K562 (cell line): ENCODE measurements at regions not wholly inside any gene's neighbourhood (a gene's known extent, or its start where the extent isn't known, plus 50 kb on each side); places are given as distances from the start of the nearest gene placed in this dataset.

Experiments
- ATAC-seq: fragments of 200-7000 bp; cut with Tn5 transposase; 3 replicates; pipeline ENCODE4 v1.9.1; 2020; ENCODE audit warnings: moderate library complexity
- BruUV-seq: library from RNA; stranded (reverse); fragments of 400-500 nt; replicated peaks from 2 replicates; lab custom pipeline; 2021; lab: Mats Ljungman, UMichigan
- CTCF ChIA-PET: fragments of 300-600 bp; formaldehyde crosslinking; extraction: SDS; loops from one replicate; lab custom pipeline; 2021; ENCODE audit warnings: low intra/inter-chr PET ratio; lab: Yijun Ruan, JAX
- POLR2A ChIA-PET: fragments of 300-600, 350-650 bp; sonication (Branson Sonifier 250); formaldehyde crosslinking; extraction: SDS; loops from one replicate; lab custom pipeline; 2021; ENCODE audit warnings: antibody characterized with exemption, inconsistent platforms; lab: Yijun Ruan, JAX
- DNase-seq, 4 experiments: peaks; one replicate each; pipeline versions ENCODE4 v3.0.0 to v3.0.0-alpha.2; 2011 to 2018; ENCODE audit warnings: low spot score in 3 of 4, mixed read lengths in 3 of 4; ENCODE audit errors: extremely low read depth in 1 of 4
- FAIRE-seq: peaks from 2 replicates; lab custom pipeline; 2011; peaks lifted over from hg19 to GRCh38; lab: Jason Lieb, UNC
- H2AFZ ChIP-seq: 2 replicates; pipeline ENCODE4 v1.6.0; 2011; ENCODE audit warnings: low read depth, low read length, control low read depth, inconsistent platforms
- H3K27ac ChIP-seq: fragments of 200-600 bp; 3 replicates; pipeline ENCODE4 v1.8.0; 2011; ENCODE audit warnings: low read depth, mild to moderate bottlenecking, control low read depth, inconsistent platforms, low read length, moderate library complexity, mixed read lengths; ENCODE audit errors: extremely low read depth
- H3K27me3 ChIP-seq, 2 experiments: fragments of 300-600 bp in 1 of 2; 2 replicates in 1 of 2; 3 replicates in 1 of 2; pipeline versions ENCODE4 v1.6.0 to v1.8.0; 2011; ENCODE audit warnings: inconsistent platforms in 2 of 2, low read length in 2 of 2, mild to moderate bottlenecking in 1 of 2, mixed read lengths in 1 of 2, moderate library complexity in 1 of 2; ENCODE audit not compliant: control insufficient read depth in 2 of 2, insufficient read depth in 2 of 2
- H3K36me3 ChIP-seq: fragments of 300-600 bp; 3 replicates; pipeline ENCODE4 v1.8.0; 2011; ENCODE audit warnings: mild to moderate bottlenecking, low read length, inconsistent platforms; ENCODE audit not compliant: control insufficient read depth, insufficient read depth
- H3K4me1 ChIP-seq, 2 experiments: fragments of 200-600 bp in 1 of 2; replicated peaks in 1 of 2; 2 replicates in 1 of 2; 3 replicates in 1 of 2; pipeline versions ENCODE4 v1.5.1 to v1.8.0; 2011; ENCODE audit warnings: inconsistent platforms in 2 of 2, low read length in 2 of 2, mild to moderate bottlenecking in 1 of 2, mixed read lengths in 1 of 2, moderate library complexity in 1 of 2; ENCODE audit not compliant: control insufficient read depth in 2 of 2, insufficient read depth in 2 of 2
- H3K4me2 ChIP-seq: 2 replicates; pipeline ENCODE4 v1.6.1; 2011; ENCODE audit warnings: low read length, control low read depth, inconsistent platforms, mixed read lengths; ENCODE audit not compliant: insufficient read depth
- H3K4me3 ChIP-seq: fragments of 200-600 bp; sonication (generic), shearing (Covaris generic); 2 replicates; pipeline ENCODE4 v1.5.1; 2016; ENCODE audit warnings: control low read depth, inconsistent platforms
- H3K79me2 ChIP-seq: fragments of 200-600 bp; 3 replicates; pipeline ENCODE4 v1.8.0; 2011; ENCODE audit warnings: low read length, inconsistent platforms; ENCODE audit not compliant: control insufficient read depth, insufficient read depth
- H3K9ac ChIP-seq, 2 experiments: 2 replicates each; pipeline versions ENCODE4 v1.6.0 to v1.6.1; 2011; ENCODE audit warnings: low read depth in 2 of 2, low read length in 2 of 2, control low read depth in 1 of 2, inconsistent platforms in 1 of 2, mild to moderate bottlenecking in 1 of 2, mixed read lengths in 1 of 2; ENCODE audit not compliant: insufficient read depth in 1 of 2
- H3K9me1 ChIP-seq: one replicate; pipeline ENCODE4 v1.6.0; 2011; ENCODE audit warnings: inconsistent platforms, mild to moderate bottlenecking, low read length, moderate library complexity; ENCODE audit not compliant: control insufficient read depth, insufficient read depth
- H3K9me3 ChIP-seq: replicated peaks from 2 replicates; pipeline ENCODE4 v1.5.1; 2011; ENCODE audit warnings: low read depth, low read length, inconsistent platforms; ENCODE audit not compliant: control insufficient read depth, insufficient read depth
- H4K20me1 ChIP-seq: replicated peaks from 2 replicates; pipeline ENCODE4 v1.6.1; 2011; ENCODE audit warnings: low read length, inconsistent platforms, mixed read lengths; ENCODE audit not compliant: control insufficient read depth, insufficient read depth
- C11orf30 ChIP-seq: fragments of 450-650 bp; IDR thresholded peaks from 2 replicates; pipeline ENCODE4 v1.6.1; 2016; ENCODE audit warnings: low read depth, mild to moderate bottlenecking
- MAFF ChIP-seq: IDR thresholded peaks from 2 replicates; pipeline ENCODE4 v1.6.1; 2012; ENCODE audit warnings: low read length, improper control_type of control experiment
- MAFG ChIP-seq: fragments of 450-650 bp; conservative IDR thresholded peaks from 2 replicates; pipeline ENCODE4 v1.6.1; 2016; ENCODE audit warnings: missing genetic modification characterization, missing compliant biosample characterization
- MAFK ChIP-seq: IDR thresholded peaks from 2 replicates; pipeline ENCODE4 v1.6.1; 2011; ENCODE audit warnings: low read length, improper control_type of control experiment
- NEUROD1 ChIP-seq: fragments of 150-350 bp; IDR thresholded peaks from 2 replicates; pipeline ENCODE4 v1.6.1; 2014; ENCODE audit warnings: borderline replicate concordance, low read length, low read depth; ENCODE audit not compliant: partially characterized antibody
- NR2C1 ChIP-seq, 2 experiments: fragments of 450-650 bp; IDR thresholded peaks; 2 replicates each; pipeline ENCODE4 v1.6.1; 2017; ENCODE audit warnings: mild to moderate bottlenecking in 2 of 2, antibody characterized with exemption in 1 of 2, inconsistent platforms in 1 of 2, missing compliant biosample characterization in 1 of 2, missing genetic modification characterization in 1 of 2
- ZNF316 ChIP-seq: fragments of 450-650 bp; IDR thresholded peaks from 2 replicates; pipeline ENCODE4 v1.6.1; 2016
- ZNF511 ChIP-seq: sonication (generic); formaldehyde crosslinking; IDR thresholded peaks from 2 replicates; pipeline ENCODE4 v1.8.0; 2022; ENCODE audit warnings: mild to moderate bottlenecking, missing genetic modification reagents
- WGBS: fragments of 100-300 bp; shearing (Covaris generic); methylation state at CpG from one replicate; pipeline ENCODE4 v1.1.6; 2016; ENCODE audit warnings: low coverage, mixed read lengths; ENCODE audit not compliant: insufficient coverage; ENCODE audit errors: missing lambda C conversion rate; 5-methylcytosine and 5-hydroxymethylcytosine counted together
- in situ Hi-C: fragments of 300-500 bp; cut with MboI; formaldehyde crosslinking; loops from 4 replicates; pipeline ENCODE4 v1.15.0; 2018; ENCODE audit warnings: inconsistent platforms, mixed read lengths
- intact Hi-C: fragments of 100-400 bp; cut with micrococcal nuclease; formaldehyde crosslinking; loops from 2 replicates; pipeline ENCODE4 v1.14.2; 2022

DNA sequence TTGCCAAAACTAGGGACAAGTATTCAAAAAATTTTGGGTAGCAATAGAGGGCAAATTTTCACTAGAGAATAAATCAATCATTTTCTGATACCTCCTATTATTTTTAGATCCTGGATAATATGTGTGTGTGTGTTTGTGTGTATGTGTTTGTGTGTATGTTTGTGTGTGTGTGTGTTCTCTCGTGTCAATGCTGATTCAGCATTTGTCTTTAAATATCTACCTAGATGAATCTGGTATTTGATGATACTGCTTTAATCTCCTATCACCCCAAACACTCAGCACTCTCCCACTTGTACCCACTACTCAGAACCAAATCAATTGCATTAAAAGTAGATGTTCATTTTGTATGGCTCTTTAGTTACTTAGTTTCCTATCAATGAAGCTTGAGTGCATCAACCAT is 101.3 kb upstream of the NPFFR2 start:
- H3K36me3 ChIP-seq = no peaks in the 10 kb centered on the region
- no peak overlapping the region for H3K4me2 ChIP-seq
- in situ Hi-C loops (loop anchor here (25.0 kb wide), 1 partner anchor 168 kb away; no protein-coding TSS in a partner anchor), intact Hi-C loops (no loop called here)
- H3K27ac ChIP-seq = no peak overlapping the region
- no peak for FAIRE-seq
- no peak overlapping the region for H3K9ac ChIP-seq
- no peaks in the 10 kb centered on the region for H3K4me1 ChIP-seq
- no peak overlapping the region for H3K4me3 ChIP-seq
- H2AFZ ChIP-seq = no peak overlapping the region
- BruUV-seq = no TSS peak
- no peak for ATAC-seq
- no peaks in the 10 kb centered on the region for H3K79me2 ChIP-seq
- H3K27me3 ChIP-seq = no peaks in the 10 kb centered on the region
- TF ChIP-seq ZNF511 (CRISPR knock-in tag) (no peak), NEUROD1 (no peak), MAFF (peak; percentile 80), C11orf30 (peak; percentile 84), NR2C1 (IDR thresholded peaks at IDR 0.05) (no peak), NR2C1 (tag; IDR thresholded peaks at IDR 0.05) (no peak), ZNF316 (peak; percentile 93), MAFG (peak; percentile 82), MAFK (peak; percentile 84)
- H4K20me1 ChIP-seq = no peaks in the 10 kb centered on the region
- POLR2A ChIA-PET = no interaction called here
- H3K9me1 ChIP-seq = no peaks in the 10 kb centered on the region
- no peak for DNase-seq
- whole genome bisulfite sequencing = 0% methylated on average over 1 of the region's 1 CpG
- H3K9me3 ChIP-seq = no peaks in the 10 kb centered on the region
- CTCF ChIA-PET = no interaction called here
